Right cardiac atrium (tissue), 5 donors: ENCODE measurements at regions not wholly inside any gene's neighbourhood (a gene's known extent, or its start where the extent isn't known, plus 50 kb on each side); places are given as distances from the start of the nearest gene placed in this dataset.
A peak's percentile ranks its signal among the peaks of the same experiment; 100 is the strongest.

Experiments
- ATAC-seq, 2 donors: fragments of 200-7000 bp; cut with Tn5 transposase; one replicate each; pipeline versions ENCODE4 v1.8.0 to v1.9.1; 2020; ENCODE audit warnings: moderate library complexity in 2 of 2, mild to moderate bottlenecking in 1 of 2
- DNase-seq, 3 donors: peaks; one replicate each; pipeline ENCODE4 v3.0.0-alpha.2; 2020
- H3K27ac ChIP-seq: one replicate; pipeline ENCODE4 v1.5.1; 2013; ENCODE audit warnings: mild to moderate bottlenecking, low read length, control low read depth, moderate library complexity
- H3K27me3 ChIP-seq: one replicate; pipeline ENCODE4 v1.6.1; 2013; ENCODE audit not compliant: control insufficient read depth, insufficient read depth
- H3K4me1 ChIP-seq: one replicate; pipeline ENCODE4 v1.6.1; 2013; ENCODE audit warnings: low read length; ENCODE audit not compliant: control insufficient read depth, insufficient read depth
- H3K4me3 ChIP-seq: one replicate; pipeline ENCODE4 v1.5.1; 2013; ENCODE audit warnings: low read length, control low read depth
- H3K9me3 ChIP-seq: one replicate; pipeline ENCODE4 v1.6.1; 2013; ENCODE audit warnings: low read length; ENCODE audit not compliant: control insufficient read depth
- WGBS: extraction: QIAGEN DNeasy Blood & Tissue Kit; methylation state at CpG from one replicate; pipeline ENCODE4 v1.1.7; 2013; 5-methylcytosine and 5-hydroxymethylcytosine counted together
- intact Hi-C, 4 donors: fragments of 100-400 bp; cut with DNase I; formaldehyde crosslinking; loops; one replicate each; pipeline versions ENCODE4 v1.11.0 to v1.14.0; 2022 to 2023
- donor health status: healthy with polysubstance abuse.
- donor health status: DM: no; HTN: yes; CAD: no.
- donor health status: DM: no; HTN: no; CAD: no.
- donor health status: DM: no; HTN: yes; CAD: no; lungs with severe emphysema.
- donor health status: DM: yes; HTN: yes; CAD: no.

DNA sequence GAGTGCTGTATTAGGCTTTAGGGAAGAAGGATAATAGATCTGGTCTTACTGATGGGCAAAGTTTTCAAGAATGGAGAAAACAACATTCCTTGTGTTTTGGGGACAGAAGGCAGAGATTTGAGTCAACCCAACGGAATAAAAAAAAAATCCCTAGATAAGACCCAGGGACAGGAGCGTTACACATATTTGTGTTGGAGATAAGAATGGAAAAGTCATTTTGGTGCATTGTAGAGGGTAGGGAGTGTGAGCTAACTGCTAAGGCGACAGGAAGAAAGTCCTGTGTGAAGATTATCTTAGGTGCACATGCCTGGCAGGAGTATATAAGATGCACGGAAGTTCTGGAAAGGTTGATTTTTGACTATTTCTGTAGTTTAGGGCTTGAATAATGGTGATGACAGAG, 450.3 kb upstream of the ARGLU1 start:
- H3K4me3 ChIP-seq, result no peak overlapping the region
- no peaks in the 10 kb centered on the region for H3K4me1 ChIP-seq
- ATAC-seq, result peak in 1 of 2 donors; percentile 75
- no peaks in the 10 kb centered on the region for H3K9me3 ChIP-seq
- H3K27ac ChIP-seq, result no peak overlapping the region
- WGBS, result 40% methylated on average over 4 of the region's 4 CpGs
- no peaks in the 10 kb centered on the region for H3K27me3 ChIP-seq
- intact Hi-C loops, result no loop called here
- DNase-seq, result no peak

DNA sequence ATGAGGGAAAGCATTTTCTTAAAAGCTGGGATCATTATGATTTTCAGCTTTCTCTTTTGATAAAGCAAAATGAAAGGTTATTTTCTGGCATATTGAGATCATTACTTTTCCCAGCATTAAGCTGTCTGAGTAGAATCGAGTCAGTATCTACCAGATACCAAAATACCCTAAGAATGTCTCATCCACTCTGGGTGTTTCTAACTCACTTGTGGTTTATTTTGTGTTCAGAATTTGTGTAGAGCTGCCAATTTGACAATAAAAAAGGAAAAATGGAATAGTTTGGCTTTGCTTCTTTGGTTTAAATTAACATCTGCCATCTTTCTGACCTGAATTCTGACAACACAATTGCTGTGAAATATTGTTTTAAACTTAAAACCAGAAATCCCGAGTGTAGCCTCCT, 438.7 kb upstream of the ARGLU1 start:
- DNase-seq (no peak), ATAC-seq (no peak)
- Histone ChIP-seq H3K27ac (no peak overlapping the region), H3K27me3 (no peaks in the 10 kb centered on the region), H3K4me1 (no peaks in the 10 kb centered on the region), H3K9me3 (no peaks in the 10 kb centered on the region), H3K4me3 (no peak overlapping the region)
- 62% methylated on average over 2 of the region's 2 CpGs for WGBS
- intact Hi-C loops, result no loop called here

DNA sequence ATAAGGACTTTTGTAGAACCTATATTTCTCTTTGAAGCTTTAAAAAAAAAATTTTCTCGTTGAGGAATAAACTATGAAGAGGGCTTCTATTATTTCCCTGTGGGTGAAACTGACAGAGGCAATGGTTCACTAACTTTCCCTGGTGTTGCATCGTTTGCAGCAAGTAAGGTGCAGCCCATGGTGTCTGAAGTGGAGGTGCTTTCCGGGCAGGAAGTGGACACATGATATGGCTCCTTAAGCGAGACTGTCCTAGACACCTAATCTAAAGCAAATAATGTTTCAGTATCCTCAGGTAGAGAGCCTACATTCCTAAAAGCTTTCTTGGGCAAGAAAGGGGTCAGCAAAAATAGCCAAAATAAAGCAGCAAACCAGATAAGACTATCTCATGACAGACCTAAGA, 437.6 kb upstream of the ARGLU1 start:
- Histone ChIP-seq H3K9me3 (no peaks in the 10 kb centered on the region), H3K27me3 (no peaks in the 10 kb centered on the region), H3K4me1 (no peaks in the 10 kb centered on the region), H3K4me3 (no peak overlapping the region), H3K27ac (no peak overlapping the region)
- intact Hi-C loops, result no loop called here
- DNase-seq (no peak), ATAC-seq (no peak)
- WGBS, result 75% methylated on average over 4 of the region's 4 CpGs

DNA sequence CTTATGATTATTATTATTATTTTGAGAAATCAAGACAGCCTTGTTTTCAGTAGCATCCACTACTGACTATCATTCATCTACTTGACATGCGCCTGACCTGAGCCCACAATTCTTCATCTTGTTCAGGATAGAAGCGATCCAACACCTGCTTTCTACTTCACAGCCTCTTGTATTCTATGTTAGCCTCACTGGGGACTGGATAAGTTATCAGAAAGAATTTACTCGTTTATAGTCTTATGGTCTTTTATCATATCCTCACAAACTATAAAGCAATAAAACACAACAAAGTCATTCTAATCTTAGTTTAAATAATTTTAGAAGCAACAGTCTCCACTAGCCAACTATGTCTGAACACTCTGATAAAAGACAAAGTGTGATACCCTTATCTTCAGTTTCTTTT, 436.0 kb upstream of the ARGLU1 start:
- no peak for ATAC-seq
- H3K27ac ChIP-seq, result no peak overlapping the region
- WGBS, result 44% methylated on average over 3 of the region's 3 CpGs
- intact Hi-C loops, result no loop called here
- H3K9me3 ChIP-seq, result no peaks in the 10 kb centered on the region
- DNase-seq, result no peak
- no peaks in the 10 kb centered on the region for H3K4me1 ChIP-seq
- no peaks in the 10 kb centered on the region for H3K27me3 ChIP-seq
- no peak overlapping the region for H3K4me3 ChIP-seq

DNA sequence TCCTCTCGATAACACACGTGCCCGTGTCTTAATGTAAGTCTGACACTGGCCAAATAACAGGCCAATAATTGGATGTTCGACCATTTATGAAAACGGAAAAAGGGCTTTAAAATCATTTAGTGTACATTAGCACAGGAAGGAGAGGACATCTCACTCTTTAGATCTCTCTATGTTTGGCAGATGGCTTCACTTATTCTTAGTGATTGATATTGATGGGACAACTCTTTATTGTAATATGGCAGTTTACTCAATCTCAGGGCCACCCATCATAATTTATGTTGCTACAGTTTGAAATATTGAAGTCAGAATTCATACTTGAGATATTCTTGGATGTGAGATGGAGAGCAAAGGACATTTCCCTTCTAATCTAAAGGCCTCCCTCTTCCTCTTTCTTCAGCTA, 430.7 kb upstream of the ARGLU1 start:
- Histone ChIP-seq H3K4me3 (no peak overlapping the region), H3K27ac (no peak overlapping the region), H3K4me1 (no peaks in the 10 kb centered on the region), H3K27me3 (no peaks in the 10 kb centered on the region), H3K9me3 (no peaks in the 10 kb centered on the region)
- 92% methylated on average over 5 of the region's 5 CpGs for WGBS
- intact Hi-C loops, result no loop called here
- no peak for DNase-seq
- no peak for ATAC-seq

DNA sequence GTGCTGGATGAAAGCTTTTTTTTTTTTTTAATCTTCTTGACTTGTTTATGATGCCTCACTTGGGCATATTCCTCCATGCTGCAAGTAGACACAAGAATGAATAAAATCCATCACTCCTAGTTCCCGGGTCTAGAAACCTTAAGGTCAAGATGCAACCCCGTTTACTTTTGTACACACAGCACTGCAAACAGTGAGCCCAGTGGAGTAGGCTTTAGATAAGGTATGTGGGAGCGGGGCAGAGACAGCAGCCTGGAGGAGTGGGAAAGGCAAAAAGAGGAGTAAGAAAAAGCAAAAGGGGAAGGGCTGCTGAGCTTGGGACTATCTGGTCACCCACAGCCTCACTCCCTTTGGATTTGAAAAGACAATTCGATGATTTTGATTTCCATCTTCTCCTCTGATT, 429.8 kb upstream of the ARGLU1 start:
- Histone ChIP-seq H3K9me3 (no peaks in the 10 kb centered on the region), H3K4me3 (no peak overlapping the region), H3K27ac (no peak overlapping the region), H3K27me3 (no peaks in the 10 kb centered on the region), H3K4me1 (no peaks in the 10 kb centered on the region)
- 65% methylated on average over 4 of the region's 4 CpGs for WGBS
- ATAC-seq (no peak), DNase-seq (no peak)
- intact Hi-C loops, result no loop called here

DNA sequence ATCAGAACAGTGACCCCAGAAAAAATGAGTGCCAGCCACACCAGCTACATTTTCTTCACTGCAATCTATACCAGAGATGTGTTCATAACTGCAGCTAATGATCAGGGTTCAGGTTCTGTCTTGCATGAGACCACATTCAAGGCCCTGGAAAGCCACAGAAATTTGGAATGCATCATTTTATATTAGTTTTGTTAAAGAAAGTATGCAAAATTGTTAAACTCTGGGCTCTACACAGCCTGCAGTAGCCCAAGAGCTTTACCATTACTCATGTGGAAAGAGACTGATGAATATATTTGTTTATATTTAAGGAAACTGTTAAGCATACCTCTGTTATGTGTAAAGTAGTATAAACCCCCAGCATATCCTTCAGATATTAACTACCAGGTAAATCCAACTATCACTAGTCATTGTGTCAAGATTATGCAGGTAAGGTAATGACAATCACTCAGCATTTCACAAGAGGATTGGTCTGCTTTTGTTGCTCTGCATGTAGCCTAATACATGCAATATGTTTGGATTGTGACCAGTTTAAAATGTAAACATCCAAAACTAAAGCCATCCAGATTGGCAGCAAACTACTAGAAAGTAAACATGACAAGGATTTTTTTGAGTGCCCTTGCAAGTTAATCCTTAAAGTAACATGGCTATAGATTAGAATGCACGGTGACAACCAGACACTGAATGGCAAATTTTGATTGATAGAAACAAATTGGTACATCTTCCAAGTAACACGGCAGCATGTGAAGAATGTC, 429.1 kb upstream of the ARGLU1 start:
- intact Hi-C loops, result no loop called here
- ATAC-seq (no peak), DNase-seq (no peak)
- Histone ChIP-seq H3K4me3 (no peak overlapping the region), H3K27ac (no peak overlapping the region), H3K9me3 (no peaks in the 10 kb centered on the region), H3K4me1 (no peaks in the 10 kb centered on the region), H3K27me3 (no peaks in the 10 kb centered on the region)
- 78% methylated on average over 2 of the region's 2 CpGs for WGBS

DNA sequence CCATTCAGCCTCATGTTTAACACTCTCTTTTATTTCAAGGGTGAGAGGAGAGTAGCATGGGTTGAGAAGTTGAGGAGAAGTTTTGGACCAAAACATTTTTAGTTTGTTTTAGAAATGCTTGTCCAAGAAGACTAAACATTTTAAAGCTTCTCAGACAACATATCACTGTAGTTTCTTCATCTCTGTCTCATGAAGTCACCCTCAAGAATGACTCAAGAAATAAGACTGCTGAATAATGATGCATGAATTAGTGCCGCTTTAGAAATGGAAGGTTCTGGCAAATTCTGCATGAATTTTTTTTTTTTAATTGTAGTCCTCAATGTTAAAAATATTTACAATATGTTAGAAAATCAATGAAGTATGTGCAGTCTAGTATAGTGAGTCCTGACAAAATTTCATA, 422.7 kb upstream of the ARGLU1 start:
- H3K4me1 ChIP-seq, result no peaks in the 10 kb centered on the region
- WGBS, result 94% methylated on average over 1 of the region's 1 CpG
- ATAC-seq (no peak), DNase-seq (no peak)
- no peaks in the 10 kb centered on the region for H3K9me3 ChIP-seq
- intact Hi-C loops, result no loop called here
- no peak overlapping the region for H3K27ac ChIP-seq
- H3K27me3 ChIP-seq, result no peaks in the 10 kb centered on the region
- no peak overlapping the region for H3K4me3 ChIP-seq

DNA sequence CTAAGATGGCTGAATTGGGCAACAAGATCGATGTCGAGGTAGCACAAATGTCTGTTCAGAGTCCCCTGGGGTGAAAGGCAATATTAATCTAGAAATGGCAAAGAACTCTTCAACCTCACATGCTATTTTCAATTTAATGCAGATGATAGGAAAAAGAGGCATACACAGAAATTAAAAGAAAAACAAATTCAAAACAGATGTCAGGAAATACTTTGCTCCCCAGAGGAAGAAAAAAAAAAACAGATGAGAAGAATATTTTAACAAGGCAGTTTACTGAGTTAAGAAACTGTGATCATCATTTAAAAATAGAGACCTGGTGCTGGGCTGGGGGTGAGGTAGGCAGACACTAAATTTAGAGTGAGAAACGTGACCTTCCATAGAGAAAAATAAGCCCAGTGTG, 421.9 kb upstream of the ARGLU1 start:
- H3K4me3 ChIP-seq, result no peak overlapping the region
- DNase-seq (no peak), ATAC-seq (no peak)
- no peaks in the 10 kb centered on the region for H3K9me3 ChIP-seq
- intact Hi-C loops, result no loop called here
- H3K27ac ChIP-seq, result no peak overlapping the region
- H3K4me1 ChIP-seq, result no peaks in the 10 kb centered on the region
- H3K27me3 ChIP-seq, result no peaks in the 10 kb centered on the region
- 44% methylated on average over 3 of the region's 3 CpGs for WGBS

DNA sequence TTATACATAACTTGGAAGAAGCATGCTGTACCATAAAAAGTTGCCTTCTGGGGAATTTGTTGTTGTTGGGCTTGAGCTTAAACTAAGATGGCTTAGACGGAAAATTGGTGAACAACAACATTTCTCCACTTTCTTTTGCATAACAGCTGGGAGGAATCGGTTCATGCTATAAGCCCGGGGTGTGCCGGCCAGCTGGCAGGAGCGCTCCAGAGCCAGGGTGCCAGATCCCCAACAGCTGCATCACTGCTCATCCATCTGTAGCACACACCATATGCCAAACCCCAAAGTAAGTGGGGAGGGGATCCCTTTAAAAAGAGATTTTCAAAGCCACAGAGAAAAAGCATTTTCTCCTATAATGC, 419.5 kb upstream of the ARGLU1 start:
- no peaks in the 10 kb centered on the region for H3K27me3 ChIP-seq
- no peak overlapping the region for H3K4me3 ChIP-seq
- intact Hi-C loops, result no loop called here
- no peaks in the 10 kb centered on the region for H3K4me1 ChIP-seq
- DNase-seq, result peak in 2 of 3 donors; percentile 53 to 60
- ATAC-seq, result no peak
- no peaks in the 10 kb centered on the region for H3K9me3 ChIP-seq
- WGBS, result 80% methylated on average over 5 of the region's 5 CpGs
- no peak overlapping the region for H3K27ac ChIP-seq

DNA sequence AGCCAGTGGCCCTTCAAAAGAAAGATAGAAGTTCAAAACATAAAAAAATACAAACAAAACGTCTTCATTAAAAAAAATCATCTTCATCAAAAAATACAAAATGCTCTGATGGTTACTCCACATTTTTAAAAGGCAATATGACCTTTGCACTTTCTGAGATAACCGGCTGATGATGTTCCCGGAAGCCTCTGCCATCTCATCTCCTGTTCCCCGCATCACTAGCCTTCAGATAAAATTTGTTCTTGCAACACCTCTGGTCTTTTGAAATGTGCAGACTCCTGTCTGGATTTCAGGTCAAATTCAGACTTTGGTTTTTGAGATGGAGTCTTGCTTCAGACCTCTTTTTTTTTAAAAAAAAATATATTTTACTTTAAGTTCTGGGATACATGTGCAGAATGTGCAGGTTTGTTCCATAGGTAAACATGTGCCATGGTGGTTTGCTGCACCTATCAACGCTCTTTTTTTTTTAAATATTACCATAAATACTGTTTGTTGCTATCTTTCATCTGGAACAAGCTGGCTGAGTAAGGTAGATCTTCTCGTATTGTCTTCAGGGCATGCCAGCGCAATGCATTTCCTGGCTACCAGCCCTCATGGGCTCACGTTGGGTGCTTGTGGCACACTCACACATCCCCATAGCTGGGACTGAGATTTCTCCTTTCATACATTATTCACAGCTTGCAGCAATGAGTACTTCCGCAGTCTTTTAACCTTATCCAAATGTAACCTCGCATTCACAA, 418.9 kb upstream of the ARGLU1 start:
- no peak for ATAC-seq
- H3K9me3 ChIP-seq, result no peaks in the 10 kb centered on the region
- DNase-seq, result no peak
- no peak overlapping the region for H3K4me3 ChIP-seq
- WGBS, result 75% methylated on average over 10 of the region's 10 CpGs
- intact Hi-C loops, result no loop called here
- no peak overlapping the region for H3K27ac ChIP-seq
- H3K4me1 ChIP-seq, result no peaks in the 10 kb centered on the region
- H3K27me3 ChIP-seq, result no peaks in the 10 kb centered on the region
